ENCODE measurements at regions not wholly inside any gene's neighbourhood (a gene's known extent, or its start where the extent isn't known, plus 50 kb on each side); places are given as distances from the start of the nearest gene placed in this dataset.

DNA sequence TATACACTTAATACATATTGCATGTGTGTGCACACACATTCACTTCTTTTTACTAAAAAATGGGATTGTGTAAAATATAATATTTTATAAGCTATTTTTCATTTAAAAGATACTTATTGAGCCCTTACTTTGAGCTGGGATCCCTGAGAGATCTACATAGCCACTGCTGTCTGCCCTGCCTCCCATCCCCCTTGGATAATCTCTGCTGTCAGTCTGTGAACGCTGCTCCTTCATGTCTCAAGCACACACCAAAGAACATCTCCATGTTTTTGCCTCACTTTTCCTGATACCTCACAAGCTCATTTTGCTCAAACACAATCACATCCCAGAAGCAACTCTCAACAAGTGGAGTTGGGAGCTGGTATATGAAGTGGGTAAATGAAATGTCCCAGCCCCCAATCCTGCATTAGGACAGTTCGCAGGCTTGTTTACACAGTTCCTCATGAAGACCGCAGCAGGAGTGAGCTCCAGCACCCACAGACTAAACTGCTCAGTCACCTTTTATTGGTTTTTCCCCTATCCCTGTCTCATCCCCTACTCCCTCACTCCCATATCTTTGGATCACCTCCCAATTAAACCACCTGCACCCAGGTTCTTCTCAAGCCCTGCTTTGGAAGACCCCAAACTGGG is 108.3 kb upstream of the FRY start:
- Histone ChIP-seq H3K36me3 (no peaks in the 10 kb centered on the region), H3K4me3 (no peak overlapping the region), H3K4me1 (peaks cover 16% of the 10 kb centered on the region), H3K27me3 (no peaks in the 10 kb centered on the region), H3K9me3 (no peaks in the 10 kb centered on the region), H3K27ac (no peak overlapping the region)
- TF ChIP-seq EP300 (IDR thresholded peaks at IDR 0.05) (no peak), CTCF (IDR thresholded peaks at IDR 0.05) (no peak), POLR2AphosphoS5 (IDR thresholded peaks at IDR 0.05) (no peak), POLR2A (IDR thresholded peaks at IDR 0.05) (no peak)
- WGBS, result 91% methylated on average over 3 of the region's 3 CpGs
- no peak for DNase-seq (ENCODE audit: low spot score in 2 of 2)

- Histone ChIP-seq H3K9me3 (no peaks in the 10 kb centered on the region), H3K4me3 (no peak overlapping the region), H3K27me3 (no peaks in the 10 kb centered on the region), H3K27ac (no peak overlapping the region), H3K4me1 (peaks cover 19% of the 10 kb centered on the region), H3K36me3 (no peaks in the 10 kb centered on the region)
- no peak for TF ChIP-seq EP300 (IDR thresholded peaks at IDR 0.05)
- no peak for TF ChIP-seq CTCF (IDR thresholded peaks at IDR 0.05)
- 48% methylated on average over 2 of the region's 2 CpGs for WGBS
- no peak for DNase-seq (ENCODE audit: low spot score in 2 of 2)
These were observed 106.5 kb upstream of the FRY start for GRCh38 chr13:31925079-31925478.

DNA sequence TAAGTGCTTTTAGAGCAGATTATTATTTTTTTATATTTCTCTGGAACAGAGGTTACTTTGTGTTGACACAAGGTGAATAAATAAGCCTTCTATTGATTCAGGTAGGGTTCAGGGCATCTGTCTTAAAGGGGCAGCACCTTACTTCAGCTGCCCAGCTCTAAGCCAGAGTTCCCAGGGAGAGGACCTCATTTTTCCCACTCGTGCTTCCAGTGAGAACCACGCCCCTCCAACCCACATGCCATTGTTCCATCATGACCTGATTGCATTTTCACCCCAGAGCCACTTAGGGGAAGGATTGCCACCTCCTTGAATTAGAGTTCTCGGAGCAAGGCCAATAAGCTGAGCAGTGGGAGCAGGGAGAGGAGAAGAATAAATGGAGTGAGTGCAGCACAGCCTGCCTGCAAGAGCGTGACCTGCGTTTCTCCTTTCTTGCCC is 104.3 kb upstream of the FRY start:
- H3K36me3 ChIP-seq, result no peaks in the 10 kb centered on the region
- no peak overlapping the region for H3K27ac ChIP-seq
- TF ChIP-seq CTCF (IDR thresholded peaks at IDR 0.05) (no peak), POLR2A (IDR thresholded peaks at IDR 0.05) (no peak), POLR2AphosphoS5 (IDR thresholded peaks at IDR 0.05) (no peak), EP300 (IDR thresholded peaks at IDR 0.05) (no peak)
- no peak overlapping the region for H3K4me3 ChIP-seq
- no peak for DNase-seq (ENCODE audit: low spot score in 2 of 2)
- H3K4me1 ChIP-seq, result peaks cover 15% of the 10 kb centered on the region
- no peaks in the 10 kb centered on the region for H3K9me3 ChIP-seq
- WGBS, result 75% methylated on average over 5 of the region's 5 CpGs
- H3K27me3 ChIP-seq, result no peaks in the 10 kb centered on the region

- WGBS, result 73% methylated on average over 3 of the region's 3 CpGs
- no peak overlapping the region for H3K27ac ChIP-seq
These were observed 102.4 kb upstream of the FRY start for GRCh38 chr13:31929031-31929770.

More at GRCh38 chr13:31929031-31929770, 102.4 kb upstream of the FRY start:
- Histone ChIP-seq H3K36me3 (no peaks in the 10 kb centered on the region), H3K4me1 (peaks cover 15% of the 10 kb centered on the region), H3K27me3 (no peaks in the 10 kb centered on the region), H3K9me3 (no peaks in the 10 kb centered on the region), H3K4me3 (no peak overlapping the region)
- no peak for TF ChIP-seq CTCF (IDR thresholded peaks at IDR 0.05)
- TF ChIP-seq POLR2AphosphoS5 (IDR thresholded peaks at IDR 0.05), result no peak
- no peak for TF ChIP-seq POLR2A (IDR thresholded peaks at IDR 0.05)
- no peak for TF ChIP-seq EP300 (IDR thresholded peaks at IDR 0.05)
- no peak for DNase-seq (ENCODE audit: low spot score in 2 of 2)
